Panc1 (cell line): ENCODE measurements at regions not wholly inside any gene's neighbourhood (a gene's known extent, or its start where the extent isn't known, plus 50 kb on each side); places are given as distances from the start of the nearest gene placed in this dataset.
"Not testable (repeated sequence)": the region's sequence is repeated elsewhere in the genome, so short reads cannot be mapped to it uniquely, and the experiment has no call there.

Experiments used
- ATAC-seq: fragments of 200-7000 bp; cut with Tn5 transposase; 2 replicates; pipeline ENCODE4 v1.9.1; 2020; ENCODE audit warnings: mild to moderate bottlenecking, moderate library complexity
- BruUV-seq: library from RNA; stranded (reverse); fragments of 400-500 nt; replicated peaks from 2 replicates; lab custom pipeline; 2021; lab: Mats Ljungman, UMichigan
- CTCF ChIA-PET: fragments of 300-600 bp; sonication (Branson Sonifier 250); formaldehyde crosslinking; loops from one replicate; lab custom pipeline; 2022; ENCODE audit warnings: antibody characterized with exemption; lab: Charles Lee
- POLR2A ChIA-PET: fragments of 300-600 bp; sonication (Branson Sonifier 250); formaldehyde crosslinking; loops from one replicate; lab custom pipeline; 2022; ENCODE audit warnings: antibody characterized with exemption; lab: Charles Lee
- DNase-seq: peaks from one replicate; pipeline ENCODE4 v3.0.0-alpha.2; 2010; ENCODE audit warnings: low read depth, low spot score
- H3K27ac ChIP-seq: 2 replicates; pipeline ENCODE4 v1.5.1; 2011; ENCODE audit warnings: mild to moderate bottlenecking, low read length, inconsistent platforms
- H3K27me3 ChIP-seq: fragments of 200-500 bp; sonication (Bioruptor generic); 2 replicates; pipeline ENCODE4 v1.6.0; 2014; ENCODE audit warnings: low read length, inconsistent platforms; ENCODE audit not compliant: control insufficient read depth, insufficient read depth
- H3K36me3 ChIP-seq: fragments of 200-500 bp; sonication (Bioruptor generic); 2 replicates; pipeline ENCODE4 v1.5.1; 2014; ENCODE audit warnings: inconsistent platforms, mild to moderate bottlenecking, low read length, moderate library complexity; ENCODE audit not compliant: control insufficient read depth, insufficient read depth
- H3K4me1 ChIP-seq: 2 replicates; pipeline ENCODE4 v1.5.1; 2011; ENCODE audit warnings: inconsistent platforms, mild to moderate bottlenecking, low read length, moderate library complexity; ENCODE audit not compliant: control insufficient read depth, insufficient read depth
- H3K4me3 ChIP-seq, 2 experiments: 2 replicates each; pipeline ENCODE4 v1.5.1; 2011 to 2012; ENCODE audit warnings: low read depth in 2 of 2, low read length in 2 of 2, mild to moderate bottlenecking in 2 of 2, inconsistent platforms in 1 of 2, moderate library complexity in 1 of 2
- H3K9me3 ChIP-seq: fragments of 200-500 bp; sonication (Bioruptor generic); 2 replicates; pipeline ENCODE4 v1.5.1; 2014; ENCODE audit warnings: low read depth, mild to moderate bottlenecking, inconsistent platforms, low read length, moderate library complexity; ENCODE audit not compliant: control insufficient read depth, insufficient read depth
- POLR2AphosphoS5 ChIP-seq: IDR thresholded peaks from 2 replicates; pipeline ENCODE4 v1.6.1; 2012; ENCODE audit warnings: mild to moderate bottlenecking, low read depth, low read length, moderate library complexity
- SIN3A ChIP-seq: IDR thresholded peaks from 2 replicates; pipeline ENCODE4 v1.6.1; 2012; ENCODE audit warnings: low read depth, mild to moderate bottlenecking, low read length, moderate library complexity, borderline replicate concordance; ENCODE audit not compliant: insufficient read depth
- TCF7L2 ChIP-seq: IDR thresholded peaks from 2 replicates; pipeline ENCODE4 v1.6.1; 2011; ENCODE audit warnings: mild to moderate bottlenecking, low read depth, low read length, inconsistent platforms
- in situ Hi-C: cut with HindIII; loops from 2 replicates; pipeline ENCODE4 v1.10.0; 2016; ENCODE audit warnings: low sequenced_read_pairs, low pct_unique_long_range_greater_than_20kb
- intact Hi-C: fragments of 100-400 bp; cut with micrococcal nuclease; formaldehyde crosslinking; loops from one replicate; pipeline ENCODE4 v1.10.0; 2022; ENCODE audit not compliant: unreplicated experiment
- TF ChIP-seq, protein P1 (sequence below), 2 experiments: IDR thresholded peaks; 2 replicates each; pipeline ENCODE4 v1.6.1; 2011 to 2012; ENCODE audit warnings: low read depth in 2 of 2, control low read depth in 1 of 2, low read length in 1 of 2, mild to moderate bottlenecking in 1 of 2, moderate library complexity in 1 of 2; ENCODE audit not compliant: insufficient read depth in 1 of 2
- TF ChIP-seq, protein P2 (sequence below): fragments of 450-650 bp; IDR thresholded peaks from 2 replicates; pipeline ENCODE4 v1.5.1; 2017; ENCODE audit warnings: mild to moderate bottlenecking

DNA sequence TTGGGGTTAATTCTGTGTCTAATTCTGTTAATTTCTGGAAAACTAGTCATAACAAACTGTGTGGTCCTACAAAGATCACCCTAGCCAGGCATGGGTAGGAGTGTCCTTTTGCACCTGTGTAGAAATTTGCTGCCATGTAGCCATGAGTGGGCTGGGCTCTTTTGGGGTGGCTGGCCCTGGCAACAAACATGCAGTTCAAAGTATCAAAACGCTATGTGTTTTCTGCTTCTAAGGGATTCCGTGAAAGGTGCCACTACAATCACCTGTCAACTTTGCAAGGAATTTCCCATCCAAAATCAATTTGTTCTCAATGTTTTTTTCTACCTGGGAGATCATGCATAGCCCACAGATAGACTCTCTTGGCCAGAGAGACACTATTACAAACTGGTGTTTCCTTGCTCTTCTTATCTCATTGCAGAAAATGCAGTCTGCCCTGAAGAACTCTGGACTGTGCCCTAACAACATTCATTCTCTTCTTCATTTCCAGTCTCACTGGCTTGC is 537.7 kb upstream of the ID2 start:
- intact Hi-C loops, result no loop called here
- POLR2A ChIA-PET, result no interaction called here
- no peaks in the 10 kb centered on the region; the same call in 1 of the 2 replicates for H3K27me3 ChIP-seq
- no TSS peak for BruUV-seq
- CTCF ChIA-PET, result no interaction called here
- no peak overlapping the region for H3K27ac ChIP-seq
- TF ChIP-seq, protein P1, sequence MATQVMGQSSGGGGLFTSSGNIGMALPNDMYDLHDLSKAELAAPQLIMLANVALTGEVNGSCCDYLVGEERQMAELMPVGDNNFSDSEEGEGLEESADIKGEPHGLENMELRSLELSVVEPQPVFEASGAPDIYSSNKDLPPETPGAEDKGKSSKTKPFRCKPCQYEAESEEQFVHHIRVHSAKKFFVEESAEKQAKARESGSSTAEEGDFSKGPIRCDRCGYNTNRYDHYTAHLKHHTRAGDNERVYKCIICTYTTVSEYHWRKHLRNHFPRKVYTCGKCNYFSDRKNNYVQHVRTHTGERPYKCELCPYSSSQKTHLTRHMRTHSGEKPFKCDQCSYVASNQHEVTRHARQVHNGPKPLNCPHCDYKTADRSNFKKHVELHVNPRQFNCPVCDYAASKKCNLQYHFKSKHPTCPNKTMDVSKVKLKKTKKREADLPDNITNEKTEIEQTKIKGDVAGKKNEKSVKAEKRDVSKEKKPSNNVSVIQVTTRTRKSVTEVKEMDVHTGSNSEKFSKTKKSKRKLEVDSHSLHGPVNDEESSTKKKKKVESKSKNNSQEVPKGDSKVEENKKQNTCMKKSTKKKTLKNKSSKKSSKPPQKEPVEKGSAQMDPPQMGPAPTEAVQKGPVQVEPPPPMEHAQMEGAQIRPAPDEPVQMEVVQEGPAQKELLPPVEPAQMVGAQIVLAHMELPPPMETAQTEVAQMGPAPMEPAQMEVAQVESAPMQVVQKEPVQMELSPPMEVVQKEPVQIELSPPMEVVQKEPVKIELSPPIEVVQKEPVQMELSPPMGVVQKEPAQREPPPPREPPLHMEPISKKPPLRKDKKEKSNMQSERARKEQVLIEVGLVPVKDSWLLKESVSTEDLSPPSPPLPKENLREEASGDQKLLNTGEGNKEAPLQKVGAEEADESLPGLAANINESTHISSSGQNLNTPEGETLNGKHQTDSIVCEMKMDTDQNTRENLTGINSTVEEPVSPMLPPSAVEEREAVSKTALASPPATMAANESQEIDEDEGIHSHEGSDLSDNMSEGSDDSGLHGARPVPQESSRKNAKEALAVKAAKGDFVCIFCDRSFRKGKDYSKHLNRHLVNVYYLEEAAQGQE (IDR thresholded peaks at IDR 0.05; ENCODE audit: insufficient read depth in 1 of 2, low read depth in 2 of 2, low read length in 1 of 2), result no peak
- ATAC-seq, result no peak
- no peak overlapping the region for H3K4me3 ChIP-seq
- no peaks in the 10 kb centered on the region for H3K4me1 ChIP-seq
- in situ Hi-C loops, result no loop called here
- no peak for DNase-seq
- H3K36me3 ChIP-seq, result no peaks in the 10 kb centered on the region
- H3K9me3 ChIP-seq, result no peaks in the 10 kb centered on the region

DNA sequence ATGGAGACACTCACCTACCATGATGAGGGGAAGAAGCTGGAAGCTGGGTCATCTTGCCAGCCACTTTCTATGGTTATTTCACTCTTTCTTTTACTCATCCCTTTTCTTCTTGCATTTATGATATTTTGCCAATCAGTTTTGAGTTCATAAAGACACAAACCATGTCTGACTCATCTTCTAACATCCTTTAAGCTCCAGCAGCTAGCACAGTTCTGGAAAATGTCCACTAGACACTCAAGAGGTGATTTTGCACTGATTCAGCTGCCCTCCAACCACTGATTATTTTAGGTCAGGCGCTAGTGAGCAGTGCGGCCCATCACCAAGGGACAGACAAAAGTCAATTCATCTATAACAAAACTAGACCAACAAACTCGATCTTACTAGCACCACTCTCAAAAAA is 537.1 kb upstream of the ID2 start:
- Histone ChIP-seq H3K36me3 (no peaks in the 10 kb centered on the region), H3K27me3 (no peaks in the 10 kb centered on the region; the same call in 1 of the 2 replicates), H3K27ac (no peak overlapping the region), H3K4me1 (no peaks in the 10 kb centered on the region), H3K4me3 (no peak overlapping the region), H3K9me3 (no peaks in the 10 kb centered on the region)
- POLR2A ChIA-PET, result no interaction called here
- intact Hi-C loops, result no loop called here
- ATAC-seq (no peak), DNase-seq (no peak)
- BruUV-seq, result no TSS peak
- in situ Hi-C loops, result no loop called here
- no peak for TF ChIP-seq TCF7L2
- TF ChIP-seq POLR2AphosphoS5, result no peak
- TF ChIP-seq, protein P1 (IDR thresholded peaks at IDR 0.05; ENCODE audit: insufficient read depth in 1 of 2, low read depth in 2 of 2, low read length in 1 of 2), result no peak
- TF ChIP-seq, protein P2, sequence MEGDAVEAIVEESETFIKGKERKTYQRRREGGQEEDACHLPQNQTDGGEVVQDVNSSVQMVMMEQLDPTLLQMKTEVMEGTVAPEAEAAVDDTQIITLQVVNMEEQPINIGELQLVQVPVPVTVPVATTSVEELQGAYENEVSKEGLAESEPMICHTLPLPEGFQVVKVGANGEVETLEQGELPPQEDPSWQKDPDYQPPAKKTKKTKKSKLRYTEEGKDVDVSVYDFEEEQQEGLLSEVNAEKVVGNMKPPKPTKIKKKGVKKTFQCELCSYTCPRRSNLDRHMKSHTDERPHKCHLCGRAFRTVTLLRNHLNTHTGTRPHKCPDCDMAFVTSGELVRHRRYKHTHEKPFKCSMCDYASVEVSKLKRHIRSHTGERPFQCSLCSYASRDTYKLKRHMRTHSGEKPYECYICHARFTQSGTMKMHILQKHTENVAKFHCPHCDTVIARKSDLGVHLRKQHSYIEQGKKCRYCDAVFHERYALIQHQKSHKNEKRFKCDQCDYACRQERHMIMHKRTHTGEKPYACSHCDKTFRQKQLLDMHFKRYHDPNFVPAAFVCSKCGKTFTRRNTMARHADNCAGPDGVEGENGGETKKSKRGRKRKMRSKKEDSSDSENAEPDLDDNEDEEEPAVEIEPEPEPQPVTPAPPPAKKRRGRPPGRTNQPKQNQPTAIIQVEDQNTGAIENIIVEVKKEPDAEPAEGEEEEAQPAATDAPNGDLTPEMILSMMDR, result no peak
- no peak for TF ChIP-seq SIN3A
- CTCF ChIA-PET, result no interaction called here

DNA sequence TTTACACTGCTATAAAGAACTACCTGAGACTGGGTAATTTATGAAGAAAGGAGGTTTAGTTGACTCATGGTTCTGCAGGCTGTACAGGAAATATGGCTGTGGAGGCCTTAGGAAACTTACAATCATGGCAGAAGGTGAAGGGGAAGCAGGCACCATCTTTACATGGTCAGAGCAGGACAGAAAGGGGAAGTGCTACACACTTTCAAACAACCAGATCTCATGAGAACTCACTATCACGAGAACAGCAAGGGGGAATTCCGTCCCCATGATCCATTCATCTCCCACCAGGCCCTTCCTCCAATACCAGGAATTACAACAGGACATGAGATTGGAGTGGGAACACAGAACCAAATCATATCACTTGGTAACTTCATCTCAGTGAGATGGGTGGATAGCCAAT is 536.5 kb upstream of the ID2 start:
- intact Hi-C loops, H3K27me3 ChIP-seq, H3K4me3 ChIP-seq, H3K4me1 ChIP-seq, POLR2A ChIA-PET, DNase-seq, H3K27ac ChIP-seq, ATAC-seq, H3K9me3 ChIP-seq, H3K36me3 ChIP-seq, BruUV-seq, in situ Hi-C loops, CTCF ChIA-PET: not testable (repeated sequence)
